Middle frontal gyrus (tissue), 1 donor: ENCODE measurements at regions not wholly inside any gene's neighbourhood (a gene's known extent, or its start where the extent isn't known, plus 50 kb on each side); places are given as distances from the start of the nearest gene placed in this dataset.

Experiments
- DNase-seq: peaks from one replicate; pipeline ENCODE4 v3.0.0-alpha.2; 2015; ENCODE audit warnings: low spot score; ENCODE audit errors: extremely low spot score

- DNase-seq, result no peak
Measured at GRCh38 chr14:85711620-85712019, 181.7 kb downstream of the FLRT2 start.
